HepG2 (cell line): ENCODE measurements at regions not wholly inside any gene's neighbourhood (a gene's known extent, or its start where the extent isn't known, plus 50 kb on each side); places are given as distances from the start of the nearest gene placed in this dataset.

Source experiments
- ATF7 ChIP-seq, 2 experiments: fragments of 450-650 bp in 1 of 2; sonication (generic) in 1 of 2; formaldehyde crosslinking in 1 of 2; IDR thresholded peaks; 2 replicates each; pipeline versions ENCODE4 v1.4.0 to v1.6.1; 2016 to 2020; ENCODE audit warnings: antibody characterized with exemption in 1 of 2, mild to moderate bottlenecking in 1 of 2, missing genetic modification reagents in 1 of 2
- BHLHE40 ChIP-seq: IDR thresholded peaks from 2 replicates; pipeline ENCODE4 v1.6.1; 2011; ENCODE audit warnings: low read length, improper control_type of control experiment
- BRF2 ChIP-seq: sonication (generic); formaldehyde crosslinking; IDR thresholded peaks from 2 replicates; pipeline ENCODE4 v1.8.1; 2022; ENCODE audit warnings: mild to moderate bottlenecking, missing genetic modification reagents
- CBX1 ChIP-seq: IDR thresholded peaks from one replicate; pipeline ENCODE4 v1.6.1; 2016; ENCODE audit warnings: antibody characterized with exemption, low read depth
- CCDC6 ChIP-seq: sonication (generic); formaldehyde crosslinking; IDR thresholded peaks from 2 replicates; pipeline ENCODE4 v1.8.1; 2022; ENCODE audit warnings: mild to moderate bottlenecking, missing genetic modification reagents, moderate library complexity
- CTCF ChIP-seq: sonication (generic); formaldehyde crosslinking; IDR thresholded peaks from 2 replicates; pipeline ENCODE4 v1.5.0; 2020; ENCODE audit warnings: mild to moderate bottlenecking, missing genetic modification reagents, moderate library complexity
- FLYWCH1 ChIP-seq: sonication (generic); formaldehyde crosslinking; IDR thresholded peaks from 2 replicates; pipeline ENCODE4 v1.8.1; 2023; ENCODE audit warnings: mild to moderate bottlenecking, missing genetic modification reagents
- KAT8 ChIP-seq: IDR thresholded peaks from 2 replicates; pipeline ENCODE4 v1.6.1; 2016; ENCODE audit warnings: missing genetic modification reagents, missing compliant biosample characterization
- MEIS1 ChIP-seq: sonication (generic); formaldehyde crosslinking; IDR thresholded peaks from 2 replicates; pipeline ENCODE4 v1.9.0; 2021; ENCODE audit warnings: mild to moderate bottlenecking, missing genetic modification reagents, moderate library complexity, borderline replicate concordance
- POLR2A ChIP-seq, 2 experiments: IDR thresholded peaks; 2 replicates each; pipeline ENCODE4 v1.6.1; 2011; ENCODE audit warnings: low read depth in 2 of 2, low read length in 2 of 2, mild to moderate bottlenecking in 1 of 2, moderate library complexity in 1 of 2; ENCODE audit not compliant: insufficient read depth in 1 of 2
- TBP ChIP-seq: sonication (generic); formaldehyde crosslinking; IDR thresholded peaks from 2 replicates; pipeline ENCODE4 v1.5.0; 2020; ENCODE audit warnings: missing genetic modification reagents
- YY1 ChIP-seq: IDR thresholded peaks from 2 replicates; pipeline ENCODE4 v1.6.1; 2011; ENCODE audit warnings: low read length, low read depth, moderate library complexity, mild to moderate bottlenecking; ENCODE audit not compliant: insufficient read depth, insufficient replicate concordance
- ZKSCAN1 ChIP-seq: fragments of 150-350 bp; IDR thresholded peaks from 2 replicates; pipeline ENCODE4 v1.6.1; 2014; ENCODE audit warnings: low read length
- ZNF512 ChIP-seq: sonication (generic); formaldehyde crosslinking; IDR thresholded peaks from 2 replicates; pipeline ENCODE4 v1.4.0; 2020; ENCODE audit warnings: mild to moderate bottlenecking, missing genetic modification reagents

GRCh38 chr1:10863886-10864285, 67.4 kb upstream of the CASZ1 start:
- TF ChIP-seq CCDC6 (CRISPR knock-in tag) (no peak), TBP (CRISPR knock-in tag) (no peak), CBX1 (no peak), BRF2 (CRISPR knock-in tag) (no peak), CTCF (CRISPR knock-in tag) (no peak), ZKSCAN1 (no peak), POLR2A (IDR thresholded peaks at IDR 0.05; ENCODE audit: insufficient read depth in 1 of 2, low read depth in 2 of 2, low read length in 2 of 2) (no peak), FLYWCH1 (CRISPR knock-in tag) (no peak), BHLHE40 (no peak), ZNF512 (no peak), MEIS1 (CRISPR knock-in tag) (no peak), ATF7 (IDR thresholded peaks at IDR 0.05) (no peak), ATF7 (CRISPR knock-in tag; IDR thresholded peaks at IDR 0.05) (no peak), KAT8 (CRISPR knock-in tag) (no peak), YY1 (no peak)
